GM12865 (cell line): ENCODE measurements at regions not wholly inside any gene's neighbourhood (a gene's known extent, or its start where the extent isn't known, plus 50 kb on each side); places are given as distances from the start of the nearest gene placed in this dataset.

ENCODE experiments used
- DNase-seq: peaks from one replicate; pipeline ENCODE4 v3.0.0; 2010; ENCODE audit warnings: low read depth
- H3K4me3 ChIP-seq: 2 replicates; pipeline ENCODE4 v1.5.1; 2011; ENCODE audit warnings: mild to moderate bottlenecking, low read depth, low read length, control low read depth
- TF ChIP-seq, protein P1 (sequence below): IDR thresholded peaks from 2 replicates; pipeline ENCODE4 v1.5.1; 2011; ENCODE audit warnings: low read length, control low read depth, low read depth, inconsistent platforms; ENCODE audit not compliant: insufficient read depth; ENCODE audit errors: missing control alignments

DNA sequence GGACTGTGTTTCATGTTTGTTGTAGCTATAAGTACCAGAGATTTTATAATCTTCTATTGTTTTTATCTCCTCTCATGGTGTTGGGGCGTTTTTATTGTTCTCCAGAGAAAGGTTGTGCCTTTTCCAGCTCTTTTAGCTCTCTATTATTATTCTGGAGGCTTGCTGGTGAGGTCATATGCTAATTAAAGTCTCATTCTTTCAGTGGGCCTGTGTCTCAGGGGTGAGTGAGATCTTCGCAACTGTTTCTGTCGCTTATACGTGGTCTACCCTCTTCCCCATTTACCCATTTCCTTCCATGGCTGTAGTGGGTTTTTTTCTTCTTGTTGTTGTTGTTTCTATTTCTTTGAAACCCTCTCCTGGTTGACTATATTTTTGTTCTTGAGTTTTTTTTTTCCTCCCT is 584.9 kb downstream of the TMEM182 start:
- no peak overlapping the region for H3K4me3 ChIP-seq
- TF ChIP-seq, protein P1, sequence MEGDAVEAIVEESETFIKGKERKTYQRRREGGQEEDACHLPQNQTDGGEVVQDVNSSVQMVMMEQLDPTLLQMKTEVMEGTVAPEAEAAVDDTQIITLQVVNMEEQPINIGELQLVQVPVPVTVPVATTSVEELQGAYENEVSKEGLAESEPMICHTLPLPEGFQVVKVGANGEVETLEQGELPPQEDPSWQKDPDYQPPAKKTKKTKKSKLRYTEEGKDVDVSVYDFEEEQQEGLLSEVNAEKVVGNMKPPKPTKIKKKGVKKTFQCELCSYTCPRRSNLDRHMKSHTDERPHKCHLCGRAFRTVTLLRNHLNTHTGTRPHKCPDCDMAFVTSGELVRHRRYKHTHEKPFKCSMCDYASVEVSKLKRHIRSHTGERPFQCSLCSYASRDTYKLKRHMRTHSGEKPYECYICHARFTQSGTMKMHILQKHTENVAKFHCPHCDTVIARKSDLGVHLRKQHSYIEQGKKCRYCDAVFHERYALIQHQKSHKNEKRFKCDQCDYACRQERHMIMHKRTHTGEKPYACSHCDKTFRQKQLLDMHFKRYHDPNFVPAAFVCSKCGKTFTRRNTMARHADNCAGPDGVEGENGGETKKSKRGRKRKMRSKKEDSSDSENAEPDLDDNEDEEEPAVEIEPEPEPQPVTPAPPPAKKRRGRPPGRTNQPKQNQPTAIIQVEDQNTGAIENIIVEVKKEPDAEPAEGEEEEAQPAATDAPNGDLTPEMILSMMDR: no peak
- no peak for DNase-seq

DNA sequence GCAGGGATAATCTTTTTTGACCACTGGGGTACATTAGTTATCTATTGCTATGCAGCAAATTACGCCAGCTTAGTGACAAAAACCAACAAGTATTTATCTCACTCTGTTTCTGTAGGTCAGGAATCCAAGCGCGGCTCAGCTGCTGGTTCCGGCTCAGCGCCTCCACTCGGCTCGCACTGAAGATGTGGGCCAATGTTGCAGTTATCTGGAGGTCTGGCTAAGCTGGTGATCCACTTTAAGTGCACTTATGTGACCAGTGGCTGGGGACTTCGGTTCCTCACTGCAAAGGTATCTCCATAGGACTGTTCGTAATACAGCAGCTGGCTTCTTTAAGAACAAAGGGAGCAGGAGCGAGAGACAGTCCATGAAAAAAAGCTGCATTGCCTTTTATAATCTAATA is 591.9 kb downstream of the TMEM182 start:
- TF ChIP-seq, protein P1: no peak
- no peak overlapping the region for H3K4me3 ChIP-seq
- no peak for DNase-seq

DNA sequence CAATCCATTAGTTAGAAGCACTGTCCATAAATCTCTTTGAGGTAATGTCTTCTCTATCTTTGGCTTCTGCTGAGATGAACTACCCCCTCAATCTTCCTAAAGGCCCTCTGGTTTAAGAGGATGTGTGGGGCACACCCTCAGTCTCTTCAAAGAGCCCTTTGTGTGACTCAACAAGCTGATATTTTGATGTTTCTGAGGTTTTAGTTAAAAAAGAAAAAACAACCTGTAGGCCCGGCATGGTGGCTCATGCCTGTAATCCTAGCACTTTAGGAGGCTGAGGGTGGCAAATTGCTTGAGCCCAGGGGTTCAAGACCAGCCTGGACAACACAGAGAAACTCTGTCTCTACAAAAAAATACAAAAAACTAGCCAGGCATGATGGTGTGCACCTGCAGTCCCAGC is 593.5 kb downstream of the TMEM182 start:
- no peak for DNase-seq
- TF ChIP-seq, protein P1: no peak
- no peak overlapping the region for H3K4me3 ChIP-seq

DNA sequence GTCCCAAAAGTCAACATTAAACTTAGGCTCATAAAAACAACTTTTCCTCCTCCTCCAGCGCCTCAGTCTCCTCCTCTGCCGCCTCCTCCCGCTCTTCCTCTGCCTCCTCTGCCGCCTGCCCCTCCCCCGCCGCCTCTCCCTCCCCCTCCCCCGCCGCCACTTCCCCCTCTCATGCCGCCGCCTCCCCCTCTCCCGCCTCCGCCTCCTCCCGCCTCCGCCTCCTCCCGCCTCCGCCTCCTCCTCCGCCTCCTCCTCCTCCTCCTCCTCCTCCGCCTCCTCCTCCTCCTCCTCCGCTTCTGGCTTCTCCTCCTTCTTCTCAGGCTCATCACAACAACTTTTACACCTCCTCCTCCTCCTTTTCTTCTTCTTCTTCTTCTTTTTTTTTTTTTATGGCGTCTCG is 599.9 kb downstream of the TMEM182 start:
- no peak for DNase-seq
- H3K4me3 ChIP-seq: no peak overlapping the region
- TF ChIP-seq, protein P1: no peak

DNA sequence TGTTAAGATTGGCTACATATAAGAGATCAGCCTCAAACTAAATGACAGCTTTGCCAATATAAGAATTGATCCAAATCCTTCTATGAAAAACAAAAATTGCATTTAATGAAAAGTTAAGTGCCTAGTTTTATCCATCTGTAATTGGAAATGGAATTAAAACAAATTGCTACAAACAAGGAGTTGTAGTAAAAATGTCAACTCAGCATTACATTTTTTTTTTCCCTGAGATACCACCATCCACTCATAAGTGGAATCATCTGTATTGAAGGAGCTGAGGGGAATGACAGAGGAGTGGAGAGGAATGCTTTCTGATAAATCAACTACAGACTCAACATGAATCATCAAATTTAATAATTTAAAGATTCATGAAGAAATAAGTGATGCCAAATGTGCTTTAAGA is 601.8 kb downstream of the TMEM182 start:
- TF ChIP-seq, protein P1: no peak
- no peak overlapping the region for H3K4me3 ChIP-seq
- DNase-seq: no peak

DNA sequence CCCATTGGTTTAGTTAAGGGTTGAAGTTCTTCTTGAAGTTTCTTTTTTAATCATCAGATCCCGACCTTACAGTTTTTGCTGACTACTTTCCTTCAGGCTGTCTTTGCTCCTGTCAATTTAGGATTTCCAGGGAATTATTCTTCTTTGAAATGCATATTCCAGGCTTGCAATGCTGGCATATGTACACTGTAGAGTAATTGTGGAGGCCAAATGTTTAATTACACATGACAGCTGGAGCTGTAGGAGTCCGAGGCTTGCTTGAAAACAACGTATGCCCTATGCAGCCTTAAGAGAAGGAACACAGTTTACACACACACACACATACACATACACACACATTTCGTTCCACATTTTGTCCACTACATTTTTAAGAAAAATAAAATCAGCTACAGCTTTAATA is 602.3 kb downstream of the TMEM182 start:
- DNase-seq: no peak
- H3K4me3 ChIP-seq: no peak overlapping the region
- TF ChIP-seq, protein P1: no peak

DNA sequence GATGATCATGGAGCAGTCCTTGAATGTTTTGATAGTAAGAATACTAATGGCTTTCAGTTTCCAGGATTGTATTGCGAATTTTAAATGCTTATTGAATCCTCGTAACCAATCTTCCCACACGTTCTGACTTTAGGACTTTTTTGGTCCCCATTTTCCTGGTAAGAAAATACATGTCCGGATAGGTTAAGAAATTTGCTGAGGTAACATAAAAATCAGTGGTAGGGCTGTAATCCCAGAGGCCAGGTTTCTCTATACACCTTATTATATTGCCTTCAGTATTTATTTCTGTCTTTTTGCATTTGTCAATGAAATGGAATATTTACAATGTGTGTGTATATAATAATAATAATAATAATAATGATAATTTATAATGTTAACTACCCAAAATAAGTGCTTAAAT is 603.2 kb downstream of the TMEM182 start:
- TF ChIP-seq, protein P1: no peak
- H3K4me3 ChIP-seq: no peak overlapping the region
- no peak for DNase-seq
